Neural crest cell (in vitro differentiated cells): ENCODE measurements at regions not wholly inside any gene's neighbourhood (a gene's known extent, or its start where the extent isn't known, plus 50 kb on each side); places are given as distances from the start of the nearest gene placed in this dataset.

ENCODE experiments used
- DNase-seq: peaks from one replicate; pipeline ENCODE4 v3.0.0; 2021; ENCODE audit warnings: low read depth, mixed read lengths, low spot score
- H3K27ac Mint-ChIP-seq: one replicate; pipeline ENCODE4 v1.8.0; 2021; ENCODE audit warnings: mild to moderate bottlenecking, mixed read lengths; ENCODE audit not compliant: unreplicated experiment
- H3K27me3 Mint-ChIP-seq: 2 replicates; pipeline ENCODE4 v1.8.0; 2021; ENCODE audit warnings: low read depth, mild to moderate bottlenecking, mixed read lengths
- H3K36me3 Mint-ChIP-seq: 2 replicates; pipeline ENCODE4 v1.8.0; 2021; ENCODE audit warnings: low read depth, mild to moderate bottlenecking, mixed read lengths
- H3K4me1 Mint-ChIP-seq: 2 replicates; pipeline ENCODE4 v1.8.0; 2021; ENCODE audit warnings: mixed read lengths
- H3K4me3 Mint-ChIP-seq: one replicate; pipeline ENCODE4 v1.8.0; 2021; ENCODE audit warnings: mild to moderate bottlenecking, mixed read lengths
- H3K9me3 Mint-ChIP-seq: 2 replicates; pipeline ENCODE4 v1.8.0; 2021; ENCODE audit warnings: mixed read lengths
- CTCF ChIP-seq: fragments of 200-600 bp; sonication (generic); conservative IDR thresholded peaks from 2 replicates; pipeline ENCODE4 v1.5.0; 2021; ENCODE audit warnings: antibody characterized with exemption, mild to moderate bottlenecking

GRCh38 chr2:460861-461260 is 173.0 kb upstream of the ALKAL2 start:
- no peak for DNase-seq
- Mint-ChIP-seq H3K9me3 (no peaks in the 10 kb centered on the region), H3K27ac (no peak overlapping the region), H3K27me3 (peaks cover 2% of the 10 kb centered on the region), H3K4me1 (peaks cover 34% of the 10 kb centered on the region), H3K36me3 (no peaks in the 10 kb centered on the region), H3K4me3 (no peak overlapping the region)
- no peak for TF ChIP-seq CTCF

GRCh38 chr2:459931-460330 is 172.0 kb upstream of the ALKAL2 start:
- H3K9me3 Mint-ChIP-seq, result no peaks in the 10 kb centered on the region
- H3K4me3 Mint-ChIP-seq, result no peak overlapping the region
- DNase-seq, result no peak
- peaks cover 38% of the 10 kb centered on the region for H3K4me1 Mint-ChIP-seq
- TF ChIP-seq CTCF, result no peak
- H3K27me3 Mint-ChIP-seq, result peaks cover 2% of the 10 kb centered on the region
- H3K36me3 Mint-ChIP-seq, result no peaks in the 10 kb centered on the region
- H3K27ac Mint-ChIP-seq, result no peak overlapping the region

GRCh38 chr2:458425-458815 is 170.5 kb upstream of the ALKAL2 start:
- H3K4me1 Mint-ChIP-seq, result peaks cover 43% of the 10 kb centered on the region
- no peaks in the 10 kb centered on the region for H3K27me3 Mint-ChIP-seq
- H3K27ac Mint-ChIP-seq, result no peak overlapping the region
- no peak for DNase-seq
- no peak overlapping the region for H3K4me3 Mint-ChIP-seq
- H3K9me3 Mint-ChIP-seq, result no peaks in the 10 kb centered on the region
- H3K36me3 Mint-ChIP-seq, result no peaks in the 10 kb centered on the region
- TF ChIP-seq CTCF, result no peak

GRCh38 chr2:457792-458424 is 170.0 kb upstream of the ALKAL2 start:
- no peak for DNase-seq
- H3K4me3 Mint-ChIP-seq, result no peak overlapping the region
- no peaks in the 10 kb centered on the region for H3K36me3 Mint-ChIP-seq
- no peak overlapping the region for H3K27ac Mint-ChIP-seq
- H3K9me3 Mint-ChIP-seq, result no peaks in the 10 kb centered on the region
- TF ChIP-seq CTCF, result no peak
- no peaks in the 10 kb centered on the region for H3K27me3 Mint-ChIP-seq
- H3K4me1 Mint-ChIP-seq, result peaks cover 43% of the 10 kb centered on the region

- no peaks in the 10 kb centered on the region for H3K36me3 Mint-ChIP-seq
- H3K9me3 Mint-ChIP-seq, result no peaks in the 10 kb centered on the region
- no peak overlapping the region for H3K27ac Mint-ChIP-seq
- no peak for TF ChIP-seq CTCF
- no peaks in the 10 kb centered on the region for H3K27me3 Mint-ChIP-seq
- H3K4me3 Mint-ChIP-seq, result no peak overlapping the region
- no peak for DNase-seq
- H3K4me1 Mint-ChIP-seq, result peaks cover 43% of the 10 kb centered on the region
Measured at GRCh38 chr2:457262-457661, 169.4 kb upstream of the ALKAL2 start.
